Adrenal gland (tissue), 5 donors: ENCODE measurements at regions not wholly inside any gene's neighbourhood (a gene's known extent, or its start where the extent isn't known, plus 50 kb on each side); places are given as distances from the start of the nearest gene placed in this dataset.

Experiments
- CTCF ChIP-seq, 6 experiments: fragments of 450-650 bp in 4 of 6; fragments of 200-600 bp in 2 of 6; sonication (generic) in 1 of 6; IDR thresholded peaks; 1 replicate in 5 of 6; 2 replicates in 1 of 6; pipeline versions ENCODE4 v1.5.1 to v1.8.0; 2016 to 2021; ENCODE audit warnings: antibody characterized with exemption in 6 of 6, mild to moderate bottlenecking in 2 of 6, moderate library complexity in 1 of 6
- POLR2A ChIP-seq, 2 donors: fragments of 450-650 bp; IDR thresholded peaks; one replicate each; pipeline ENCODE4 v1.6.1; 2017; ENCODE audit warnings: antibody characterized with exemption in 2 of 2, mild to moderate bottlenecking in 2 of 2, moderate library complexity in 1 of 2
- donor health status: DM: no; HTN: no; CAD: no.

GRCh38 chr9:107226421-107226820, 56.7 kb upstream of the RAD23B start:
- no peak for TF ChIP-seq CTCF (IDR thresholded peaks at IDR 0.05)
- TF ChIP-seq POLR2A (IDR thresholded peaks at IDR 0.05), result no peak
